ENCODE measurements at regions not wholly inside any gene's neighbourhood (a gene's known extent, or its start where the extent isn't known, plus 50 kb on each side); places are given as distances from the start of the nearest gene placed in this dataset.

DNA sequence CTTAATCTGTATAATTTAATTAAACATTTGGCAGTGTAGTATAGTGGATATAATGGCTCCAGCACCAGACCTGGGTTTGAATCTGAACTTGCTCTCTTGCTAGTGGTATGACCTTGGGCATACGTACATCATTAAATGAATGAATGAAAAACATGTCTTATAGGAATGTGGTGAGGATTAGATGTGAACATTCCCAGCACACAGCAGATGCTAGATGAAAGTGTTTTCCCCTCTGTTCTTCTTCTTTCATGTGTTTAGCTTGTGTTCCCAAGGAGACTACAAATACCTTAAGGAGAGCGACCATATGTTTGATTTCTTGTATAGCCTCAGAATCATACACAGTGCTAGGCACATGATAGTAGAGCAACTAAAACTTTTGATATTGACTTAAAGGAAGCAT lies 56.5 kb downstream of the CT47B1 start:
- CTCF ChIA-PET: no interaction called here
- H3K4me1 Mint-ChIP-seq: no peaks in the 10 kb centered on the region
- H3K4me3 Mint-ChIP-seq: no peak overlapping the region
- H3K27me3 Mint-ChIP-seq: no peaks in the 10 kb centered on the region
- H3K27ac Mint-ChIP-seq: no peak overlapping the region
- ATAC-seq (no peak), DNase-seq (no peak)
- H3K36me3 Mint-ChIP-seq: no peaks in the 10 kb centered on the region
- no peaks in the 10 kb centered on the region for H3K9me3 Mint-ChIP-seq (ENCODE audit: low read depth)

DNA sequence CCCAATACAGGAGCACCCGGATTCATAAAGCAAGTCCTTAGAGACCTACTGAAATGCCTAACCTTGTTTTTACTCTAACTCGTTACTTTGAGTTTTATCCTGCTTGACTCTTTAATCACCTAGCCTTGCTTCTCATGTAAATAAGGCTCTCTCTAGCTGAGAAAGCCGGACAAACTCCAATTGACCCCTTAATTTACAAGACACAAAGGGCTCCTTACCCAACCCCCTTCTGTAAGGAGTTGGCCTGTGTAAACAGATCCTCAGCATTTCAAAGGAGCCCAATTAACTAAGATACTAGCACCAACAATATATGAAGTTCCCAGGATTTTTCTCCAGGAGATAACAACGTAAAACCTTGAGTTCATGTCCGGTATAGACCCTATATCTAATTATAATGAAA lies 61.7 kb downstream of the CT47B1 start:
- CTCF ChIA-PET: no interaction called here
- ATAC-seq (no peak), DNase-seq (no peak)
- Mint-ChIP-seq H3K4me3 (no peak overlapping the region), H3K27ac (no peak overlapping the region), H3K9me3 (ENCODE audit: low read depth) (no peaks in the 10 kb centered on the region), H3K4me1 (no peaks in the 10 kb centered on the region), H3K27me3 (peaks cover 5% of the 10 kb centered on the region), H3K36me3 (no peaks in the 10 kb centered on the region)

DNA sequence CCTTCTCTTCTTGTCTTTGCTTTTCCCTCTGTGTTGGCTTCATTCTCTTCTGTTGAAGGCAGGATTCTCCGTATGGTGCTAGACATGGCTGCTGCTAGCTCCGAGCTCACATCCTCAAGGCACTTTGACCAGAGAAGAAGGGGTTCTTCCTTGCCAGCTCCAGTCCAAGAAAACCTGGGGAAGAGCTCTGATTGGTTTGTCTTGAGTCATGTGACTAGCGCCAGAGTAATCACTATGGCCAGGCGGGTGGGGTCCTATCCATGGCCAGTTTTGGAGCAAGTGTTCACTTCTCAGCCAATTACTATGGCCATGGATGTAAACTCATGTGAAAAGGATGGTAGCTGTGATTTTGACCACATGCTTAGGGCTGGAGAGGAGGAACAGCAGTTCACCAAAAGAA lies 74.2 kb downstream of the CT47B1 start:
- no peak overlapping the region for H3K27ac Mint-ChIP-seq
- no peaks in the 10 kb centered on the region for H3K36me3 Mint-ChIP-seq
- ATAC-seq: no peak
- DNase-seq: no peak
- no peaks in the 10 kb centered on the region for H3K27me3 Mint-ChIP-seq
- no peaks in the 10 kb centered on the region for H3K9me3 Mint-ChIP-seq (ENCODE audit: low read depth)
- peaks cover 9% of the 10 kb centered on the region for H3K4me1 Mint-ChIP-seq
- CTCF ChIA-PET: no interaction called here
- H3K4me3 Mint-ChIP-seq: no peak overlapping the region

DNA sequence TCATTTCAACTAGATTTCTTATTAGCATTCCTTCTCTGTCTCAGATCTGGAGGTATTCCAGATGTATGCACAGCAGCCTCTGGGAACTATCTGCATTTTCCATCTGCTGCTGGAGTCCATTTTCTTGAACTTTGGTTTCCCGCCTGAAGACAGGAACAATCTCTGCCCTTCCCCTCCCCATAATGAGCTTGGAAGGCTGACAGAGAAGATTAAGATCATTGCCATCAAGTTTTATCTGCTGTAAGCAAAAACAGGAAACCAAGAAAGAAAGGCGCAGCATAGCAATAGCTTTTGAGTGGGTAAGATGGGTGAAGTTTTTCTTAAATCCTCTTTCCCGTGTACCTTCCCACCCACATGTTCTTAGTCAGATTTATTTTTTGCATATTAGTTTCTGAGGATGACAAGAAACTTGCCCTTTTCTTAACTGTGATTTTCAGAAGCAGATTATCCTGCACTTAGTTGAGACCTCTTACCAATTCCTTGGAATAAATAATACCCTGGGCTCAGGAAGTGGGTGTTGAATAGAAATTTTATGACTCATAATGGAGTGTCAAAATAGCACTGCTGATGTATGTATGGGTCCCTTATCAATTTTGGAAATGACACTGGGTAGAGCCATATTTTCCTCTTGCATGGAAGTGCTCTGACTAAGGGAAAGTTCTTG lies 78.3 kb downstream of the CT47B1 start:
- Mint-ChIP-seq H3K9me3 (ENCODE audit: low read depth) (no peaks in the 10 kb centered on the region), H3K4me3 (no peak overlapping the region), H3K36me3 (no peaks in the 10 kb centered on the region), H3K27me3 (no peaks in the 10 kb centered on the region), H3K27ac (no peak overlapping the region), H3K4me1 (peaks cover 9% of the 10 kb centered on the region)
- ATAC-seq: no peak
- no peak for DNase-seq
- CTCF ChIA-PET: no interaction called here

DNA sequence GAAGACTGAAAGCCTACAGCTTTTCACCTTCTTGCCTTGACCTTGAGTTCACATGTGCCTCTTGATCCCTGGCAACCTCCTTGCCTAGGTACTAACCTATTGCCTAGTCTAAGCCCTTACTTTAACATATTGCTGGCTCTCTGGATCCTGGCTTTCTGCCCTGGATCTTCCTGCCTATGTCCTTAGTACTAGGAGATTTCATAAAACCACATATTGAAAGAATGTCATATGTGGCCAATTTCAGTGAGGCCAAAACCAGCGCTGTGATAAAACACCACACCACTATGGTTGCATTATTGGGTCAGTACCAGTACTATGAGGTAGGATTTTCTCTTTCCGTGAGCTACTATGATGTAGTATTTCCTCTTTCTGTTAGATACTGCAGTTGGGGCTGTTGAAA lies 80.4 kb downstream of the CT47B1 start:
- CTCF ChIA-PET: no interaction called here
- ATAC-seq (no peak), DNase-seq (no peak)
- Mint-ChIP-seq H3K4me3 (no peak overlapping the region), H3K27ac (no peak overlapping the region), H3K27me3 (peaks cover 2% of the 10 kb centered on the region), H3K4me1 (peaks cover 9% of the 10 kb centered on the region), H3K36me3 (no peaks in the 10 kb centered on the region), H3K9me3 (ENCODE audit: low read depth) (no peaks in the 10 kb centered on the region)

DNA sequence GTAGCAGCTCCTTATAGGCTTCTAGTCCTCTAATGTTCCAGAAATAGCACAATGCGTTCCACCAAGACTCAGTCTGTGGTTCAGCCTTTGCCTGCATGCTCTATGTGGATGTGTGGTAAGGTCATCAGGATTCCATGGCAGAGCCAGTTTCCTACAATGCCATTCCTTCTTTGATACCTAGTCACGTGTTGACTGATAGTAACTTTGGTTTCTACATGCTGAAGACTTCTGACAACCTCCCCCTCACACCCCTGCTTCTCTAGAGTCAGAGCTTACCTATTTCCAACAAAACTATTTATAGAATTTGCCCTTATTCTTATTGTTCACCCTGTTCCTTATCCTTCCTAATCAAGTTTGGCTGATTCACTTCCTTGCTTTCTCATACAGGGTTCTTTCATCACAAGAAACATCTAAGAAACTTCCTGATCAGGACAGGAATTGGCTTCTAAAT lies 81.1 kb downstream of the CT47B1 start:
- no peak for ATAC-seq

DNA sequence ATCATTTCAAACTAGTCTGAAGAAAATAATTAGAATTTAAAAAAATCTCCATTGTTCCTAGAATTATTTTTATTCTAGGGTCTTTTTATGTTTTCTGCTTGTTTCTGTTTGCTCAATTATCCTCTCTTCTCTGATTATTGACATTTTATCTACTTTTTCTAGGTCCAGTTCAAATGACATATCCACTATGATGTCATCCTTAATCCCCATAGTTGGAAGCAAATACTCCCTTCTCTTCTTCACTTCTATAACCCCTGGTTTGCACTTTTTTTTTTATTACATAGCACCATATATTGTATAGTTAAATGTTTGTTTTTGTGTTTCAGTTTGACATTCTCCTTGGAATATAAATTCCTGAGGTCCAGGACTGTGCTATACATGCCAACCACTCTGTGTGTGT lies 82.6 kb downstream of the CT47B1 start:
- H3K4me3 Mint-ChIP-seq: no peak overlapping the region
- no peaks in the 10 kb centered on the region for H3K36me3 Mint-ChIP-seq
- H3K27me3 Mint-ChIP-seq: peaks cover 4% of the 10 kb centered on the region
- DNase-seq: no peak
- peaks cover 6% of the 10 kb centered on the region for H3K4me1 Mint-ChIP-seq
- CTCF ChIA-PET: no interaction called here
- no peak for ATAC-seq
- H3K27ac Mint-ChIP-seq: no peak overlapping the region
- no peaks in the 10 kb centered on the region for H3K9me3 Mint-ChIP-seq (ENCODE audit: low read depth)

More for the DNA sequence above, 81.1 kb downstream of the CT47B1 start:
- H3K27me3 Mint-ChIP-seq: peaks cover 4% of the 10 kb centered on the region
- H3K36me3 Mint-ChIP-seq: no peaks in the 10 kb centered on the region
- H3K27ac Mint-ChIP-seq: no peak overlapping the region
- H3K9me3 Mint-ChIP-seq (ENCODE audit: low read depth): no peaks in the 10 kb centered on the region
- H3K4me3 Mint-ChIP-seq: no peak overlapping the region
- CTCF ChIA-PET: interaction anchor here (0.6 kb wide), 1 partner anchor 210 kb away, joined by 3 read pairs; no protein-coding TSS in a partner anchor
- no peak for DNase-seq
- H3K4me1 Mint-ChIP-seq: peaks cover 6% of the 10 kb centered on the region

DNA sequence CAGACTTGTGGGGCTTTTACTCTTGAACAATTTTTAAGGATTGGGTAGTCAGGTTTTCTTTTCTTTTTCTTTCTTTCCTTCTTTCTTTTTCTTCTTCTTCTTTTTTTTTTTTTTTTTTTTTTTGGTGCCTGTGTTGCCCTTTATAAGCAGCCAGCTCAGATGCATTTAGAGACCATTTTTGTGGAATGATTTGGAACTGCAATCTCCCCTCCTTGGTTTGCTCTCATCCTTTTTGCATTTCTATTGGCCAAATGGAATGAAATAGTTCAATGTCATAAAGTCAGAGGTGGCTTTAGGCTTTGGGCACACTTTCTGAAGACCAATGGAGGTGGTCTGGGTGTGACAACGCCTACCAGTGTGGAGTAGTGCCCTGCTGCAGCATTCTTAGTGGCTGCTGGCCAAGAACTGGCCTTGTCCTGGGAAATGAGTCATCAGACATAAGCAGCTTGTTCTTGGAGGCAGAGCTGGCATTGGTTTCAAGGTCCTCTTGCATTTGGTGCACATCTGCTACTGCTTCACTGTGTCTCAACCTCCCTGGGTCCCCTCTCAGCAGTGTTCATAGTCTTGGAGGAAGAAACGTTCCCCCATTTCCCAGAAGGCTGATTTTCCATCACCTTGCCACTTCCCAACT lies 84.5 kb downstream of the CT47B1 start:
- Mint-ChIP-seq H3K27ac (no peak overlapping the region), H3K27me3 (peaks cover 4% of the 10 kb centered on the region), H3K4me1 (peaks cover 2% of the 10 kb centered on the region), H3K4me3 (no peak overlapping the region), H3K9me3 (ENCODE audit: low read depth) (no peaks in the 10 kb centered on the region), H3K36me3 (no peaks in the 10 kb centered on the region)
- ATAC-seq: no peak
- no peak for DNase-seq
- CTCF ChIA-PET: interaction anchor here (0.7 to 2.9 kb wide), 2 partner anchors 14 to 21 kb away, joined by 4 to 8 read pairs; no protein-coding TSS in a partner anchor

DNA sequence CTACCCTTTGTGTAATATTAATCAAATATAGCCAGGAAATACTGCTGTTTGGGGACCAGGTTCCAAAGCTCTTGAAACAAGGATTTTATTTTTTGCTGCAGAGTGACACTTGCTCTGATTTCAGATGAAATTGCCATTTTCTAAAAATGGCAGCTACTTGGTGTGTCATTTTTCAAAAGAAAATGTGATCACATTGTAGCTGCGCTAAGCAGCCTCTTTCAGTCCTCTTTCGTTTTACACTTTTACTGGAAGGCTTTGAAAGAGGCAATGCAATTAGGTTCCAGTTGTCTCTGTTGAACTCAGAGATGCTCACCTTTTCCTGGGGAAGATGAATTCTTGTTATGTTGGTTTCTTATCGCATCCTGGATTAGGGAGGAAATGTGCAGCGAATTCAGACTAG lies 85.1 kb downstream of the CT47B1 start:
- no peak overlapping the region for H3K4me3 Mint-ChIP-seq
- H3K4me1 Mint-ChIP-seq: peaks cover 2% of the 10 kb centered on the region
- H3K27ac Mint-ChIP-seq: no peak overlapping the region
- DNase-seq (no peak), ATAC-seq (no peak)
- peaks cover 4% of the 10 kb centered on the region for H3K27me3 Mint-ChIP-seq
- H3K36me3 Mint-ChIP-seq: no peaks in the 10 kb centered on the region
- H3K9me3 Mint-ChIP-seq (ENCODE audit: low read depth): no peaks in the 10 kb centered on the region
- CTCF ChIA-PET: interaction anchor here (0.7 to 2.9 kb wide), 3 partner anchors 14 to 565 kb away, joined by 3 to 8 read pairs (median 4); no protein-coding TSS in a partner anchor

DNA sequence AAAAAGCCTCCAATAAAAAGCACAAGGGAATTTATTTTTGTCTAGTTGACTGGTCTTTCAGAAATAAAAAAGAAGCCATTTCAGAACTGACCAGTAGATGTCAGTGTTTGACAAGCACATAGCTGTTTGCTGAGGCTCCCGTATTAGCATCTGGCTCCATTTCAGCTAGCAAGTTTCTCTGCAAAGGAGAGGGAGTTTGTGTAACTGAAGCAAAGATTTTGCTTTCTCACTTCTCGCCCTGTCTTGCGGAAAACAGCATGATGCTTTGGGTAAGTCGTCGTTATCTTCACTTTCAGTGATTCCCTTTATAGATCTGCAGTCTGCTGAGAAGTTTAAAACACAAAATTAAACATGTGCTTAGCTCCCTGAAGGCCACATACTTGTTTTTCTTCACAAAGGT lies 85.5 kb downstream of the CT47B1 start:
- CTCF ChIA-PET: interaction anchor here (1.2 to 2.9 kb wide), 3 partner anchors 20 to 565 kb away, joined by 3 to 8 read pairs (median 3); no protein-coding TSS in a partner anchor
- DNase-seq: no peak

DNA sequence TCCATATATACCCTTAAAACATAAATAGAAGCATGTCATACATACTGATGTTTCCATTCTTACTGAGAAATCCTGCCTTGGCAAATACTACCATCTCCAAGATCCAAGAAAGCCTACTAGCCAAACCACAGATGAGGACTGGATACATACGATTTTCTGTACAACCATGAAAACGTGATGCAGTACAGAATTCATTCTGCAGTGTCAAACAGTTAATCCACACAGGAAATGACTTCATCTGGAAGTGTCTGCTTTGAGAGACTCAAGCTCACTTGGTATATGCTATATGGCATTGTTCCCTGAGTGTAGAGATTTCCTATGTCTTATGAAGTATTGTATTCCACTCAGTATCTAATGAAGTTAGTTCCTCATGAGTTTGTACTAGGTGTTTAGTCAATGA lies 94.3 kb downstream of the CT47B1 start:
- peaks cover 6% of the 10 kb centered on the region for H3K4me1 Mint-ChIP-seq
- peaks cover under 1% of the 10 kb centered on the region for H3K36me3 Mint-ChIP-seq
- CTCF ChIA-PET: no interaction called here
- ATAC-seq (no peak), DNase-seq (no peak)
- no peaks in the 10 kb centered on the region for H3K9me3 Mint-ChIP-seq (ENCODE audit: low read depth)
- no peaks in the 10 kb centered on the region for H3K27me3 Mint-ChIP-seq
- no peak overlapping the region for H3K27ac Mint-ChIP-seq
- H3K4me3 Mint-ChIP-seq: no peak overlapping the region

More for the DNA sequence above, 85.5 kb downstream of the CT47B1 start:
- Mint-ChIP-seq H3K4me3 (no peak overlapping the region), H3K9me3 (ENCODE audit: low read depth) (no peaks in the 10 kb centered on the region), H3K27ac (no peak overlapping the region), H3K4me1 (peaks cover 2% of the 10 kb centered on the region), H3K27me3 (peaks cover 4% of the 10 kb centered on the region), H3K36me3 (no peaks in the 10 kb centered on the region)
- peak; percentile 30 for ATAC-seq

DNA sequence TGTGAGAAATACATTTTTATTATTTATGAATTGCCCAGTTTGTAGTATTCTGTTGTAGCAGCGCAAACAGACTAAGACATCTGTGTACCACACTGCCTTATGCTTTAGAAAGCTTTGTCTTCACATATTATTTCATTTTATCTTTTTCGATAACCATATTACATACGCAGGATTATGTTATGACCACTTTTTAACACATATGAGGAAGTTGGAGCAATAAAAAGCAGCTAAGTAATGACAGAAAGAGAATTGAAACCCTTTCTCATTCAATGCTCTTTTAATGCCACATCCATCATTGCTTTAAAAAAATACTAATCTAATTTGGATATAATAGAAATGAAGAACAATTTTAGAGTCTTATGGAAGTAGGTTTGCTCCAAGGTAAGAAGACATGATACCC lies 99.7 kb downstream of the CT47B1 start:
- peaks cover 2% of the 10 kb centered on the region for H3K36me3 Mint-ChIP-seq
- CTCF ChIA-PET: no interaction called here
- no peaks in the 10 kb centered on the region for H3K27me3 Mint-ChIP-seq
- no peak overlapping the region for H3K27ac Mint-ChIP-seq
- H3K4me1 Mint-ChIP-seq: no peaks in the 10 kb centered on the region
- DNase-seq (no peak), ATAC-seq (no peak)
- H3K4me3 Mint-ChIP-seq: no peak overlapping the region
- H3K9me3 Mint-ChIP-seq (ENCODE audit: low read depth): no peaks in the 10 kb centered on the region

DNA sequence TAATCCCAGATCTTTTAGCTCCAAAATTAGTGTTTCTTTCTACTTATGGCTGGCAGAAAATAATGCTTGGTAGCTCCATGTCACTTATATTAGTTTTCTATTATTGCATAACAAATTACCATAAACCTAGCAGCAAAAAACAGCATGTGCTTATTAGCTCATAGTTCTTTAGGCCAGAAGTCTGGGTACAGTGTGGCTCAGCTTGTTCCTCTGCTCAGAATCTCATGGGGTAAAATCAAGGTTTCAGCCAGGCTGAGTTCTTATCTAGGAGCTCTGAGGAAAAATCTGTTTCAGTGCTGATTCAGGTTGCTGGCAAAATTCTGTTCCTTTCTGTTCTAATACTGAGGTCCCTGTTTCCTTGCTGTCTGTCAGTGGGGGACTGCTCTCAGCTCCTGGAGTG lies 101.1 kb downstream of the CT47B1 start:
- H3K4me3 Mint-ChIP-seq: no peak overlapping the region
- no peaks in the 10 kb centered on the region for H3K27me3 Mint-ChIP-seq
- no peaks in the 10 kb centered on the region for H3K9me3 Mint-ChIP-seq (ENCODE audit: low read depth)
- H3K4me1 Mint-ChIP-seq: no peaks in the 10 kb centered on the region
- ATAC-seq: no peak
- DNase-seq: no peak
- CTCF ChIA-PET: no interaction called here
- H3K27ac Mint-ChIP-seq: no peak overlapping the region
- peaks cover 2% of the 10 kb centered on the region for H3K36me3 Mint-ChIP-seq

DNA sequence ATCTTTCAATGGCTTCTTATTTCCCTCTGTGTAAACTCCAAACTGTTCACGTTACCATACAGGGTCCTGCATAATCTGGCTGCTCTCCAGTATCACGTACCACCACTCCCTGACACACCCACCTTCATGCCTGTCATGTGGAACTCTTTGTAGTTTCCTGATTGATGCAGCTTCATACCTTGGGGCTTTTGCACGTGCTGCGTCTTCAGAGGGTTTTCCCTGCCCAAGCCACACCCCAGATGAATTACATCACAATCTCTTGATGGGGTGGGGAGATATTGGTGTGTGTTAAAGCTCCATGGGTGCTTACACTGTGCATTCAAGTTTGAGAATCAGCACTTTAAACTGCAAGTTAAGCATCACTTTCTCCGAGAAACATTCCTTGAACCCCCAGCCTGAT lies 101.9 kb downstream of the CT47B1 start:
- Mint-ChIP-seq H3K27me3 (no peaks in the 10 kb centered on the region), H3K27ac (no peak overlapping the region), H3K9me3 (ENCODE audit: low read depth) (no peaks in the 10 kb centered on the region), H3K4me3 (no peak overlapping the region), H3K36me3 (peaks cover 2% of the 10 kb centered on the region), H3K4me1 (no peaks in the 10 kb centered on the region)
- no peak for DNase-seq
- CTCF ChIA-PET: no interaction called here
- ATAC-seq: no peak

All from activated CD8-positive, alpha-beta memory T cell treated with anti-CD3 and anti-CD28 coated beads, Interleukin-2, amount 10 ng/mL, durations not matched to agents 7 days and 5 days (primary cell).